Endothelial cell of umbilical vein (primary cell): ENCODE measurements at regions not wholly inside any gene's neighbourhood (a gene's known extent, or its start where the extent isn't known, plus 50 kb on each side); places are given as distances from the start of the nearest gene placed in this dataset.
"Not testable (repeated sequence)": the region's sequence is repeated elsewhere in the genome, so short reads cannot be mapped to it uniquely, and the experiment has no call there.

Source experiments
- BruUV-seq: library from RNA; stranded (reverse); fragments of 400-500 nt; replicated peaks from 2 replicates; lab custom pipeline; 2021; lab: Mats Ljungman, UMichigan
- CTCF ChIA-PET: fragments of 300-600, 350-600 bp; sonication (Branson Sonifier 250); formaldehyde crosslinking; loops from one replicate; lab custom pipeline; 2021; ENCODE audit warnings: antibody characterized with exemption, inconsistent platforms; lab: Charles Lee
- POLR2A ChIA-PET: fragments of 300-600, 350-600 bp; sonication (Branson Sonifier 250); formaldehyde crosslinking; loops from one replicate; lab custom pipeline; 2021; ENCODE audit warnings: antibody characterized with exemption, inconsistent platforms; lab: Charles Lee
- DNase-seq: peaks from one replicate; pipeline ENCODE4 v3.0.0-alpha.2; 2011; ENCODE audit warnings: low read depth, low spot score
- FAIRE-seq: peaks from 2 replicates; lab custom pipeline; 2011; peaks lifted over from hg19 to GRCh38; lab: Jason Lieb, UNC
- H2AFZ ChIP-seq: 2 replicates; pipeline ENCODE4 v1.6.0; 2012; ENCODE audit warnings: low read depth, low read length, control low read depth, inconsistent platforms
- H3K27ac ChIP-seq: 2 replicates; pipeline ENCODE4 v1.5.1; 2011; ENCODE audit warnings: low read depth, mild to moderate bottlenecking, control low read depth, low read length, moderate library complexity; ENCODE audit not compliant: insufficient read depth
- H3K27me3 ChIP-seq, 2 experiments: 2 replicates each; pipeline versions ENCODE4 v1.6.0 to v1.6.1; 2011; ENCODE audit warnings: low read length in 2 of 2, mixed read lengths in 1 of 2; ENCODE audit not compliant: control insufficient read depth in 2 of 2, insufficient read depth in 2 of 2
- H3K36me3 ChIP-seq, 2 experiments: 2 replicates in 1 of 2; 3 replicates in 1 of 2; pipeline ENCODE4 v1.5.1; 2011; ENCODE audit warnings: low read length in 2 of 2, mild to moderate bottlenecking in 1 of 2, moderate library complexity in 1 of 2; ENCODE audit not compliant: control insufficient read depth in 2 of 2, insufficient read depth in 2 of 2; ENCODE audit errors: extremely low read depth in 1 of 2
- H3K4me1 ChIP-seq: 3 replicates; pipeline ENCODE4 v1.5.1; 2011; ENCODE audit warnings: mild to moderate bottlenecking, low read length; ENCODE audit not compliant: control insufficient read depth, insufficient read depth; ENCODE audit errors: extremely low read depth
- H3K4me2 ChIP-seq: 2 replicates; pipeline ENCODE4 v1.6.1; 2011; ENCODE audit warnings: low read length, control low read depth, mixed read lengths; ENCODE audit not compliant: insufficient read depth
- H3K4me3 ChIP-seq, 3 experiments: fragments of 200-600 bp in 1 of 3; sonication (generic), shearing (Covaris generic) in 1 of 3; replicated peaks in 1 of 3; 2 replicates each; pipeline ENCODE4 v1.5.1; 2011 to 2016; ENCODE audit warnings: control low read depth in 3 of 3, low read length in 3 of 3, mild to moderate bottlenecking in 2 of 3, inconsistent platforms in 1 of 3, low read depth in 1 of 3, moderate library complexity in 1 of 3; ENCODE audit not compliant: insufficient read depth in 1 of 3
- H3K79me2 ChIP-seq: 2 replicates; pipeline ENCODE4 v1.6.0; 2012; ENCODE audit warnings: low read length, inconsistent platforms; ENCODE audit not compliant: control insufficient read depth, insufficient read depth
- H3K9ac ChIP-seq: replicated peaks from 2 replicates; pipeline ENCODE3; 2011; ENCODE audit warnings: low read length, control low read depth; ENCODE audit not compliant: insufficient read depth; ENCODE audit errors: extremely low read depth
- H3K9me1 ChIP-seq: replicated peaks from 3 replicates; pipeline ENCODE4 v1.6.0; 2011; ENCODE audit warnings: mild to moderate bottlenecking, low read length; ENCODE audit not compliant: control insufficient read depth, insufficient read depth; ENCODE audit errors: extremely low read depth
- H3K9me3 ChIP-seq: replicated peaks from 2 replicates; pipeline ENCODE4 v1.5.1; 2012; ENCODE audit warnings: low read length, inconsistent platforms; ENCODE audit not compliant: control insufficient read depth, insufficient read depth
- H4K20me1 ChIP-seq: replicated peaks from 2 replicates; pipeline ENCODE3; 2011; ENCODE audit warnings: mild to moderate bottlenecking, low read length; ENCODE audit not compliant: control insufficient read depth, insufficient read depth; ENCODE audit errors: extremely low read depth
- EZH2 ChIP-seq: IDR thresholded peaks from 2 replicates; pipeline ENCODE4 v1.6.1; 2012; ENCODE audit warnings: borderline replicate concordance, low read depth, mild to moderate bottlenecking, moderate library complexity, low read length, inconsistent platforms; ENCODE audit not compliant: severe bottlenecking
- FOS ChIP-seq: IDR thresholded peaks from 2 replicates; pipeline ENCODE4 v1.6.1; 2011; ENCODE audit warnings: mild to moderate bottlenecking, low read length, moderate library complexity, borderline replicate concordance; ENCODE audit not compliant: insufficient read depth
- GATA2 ChIP-seq: IDR thresholded peaks from 2 replicates; pipeline ENCODE4 v1.7.0; 2011; ENCODE audit warnings: low read depth, mild to moderate bottlenecking, moderate library complexity, mixed read lengths, low read length; ENCODE audit not compliant: insufficient read length, insufficient read depth
- JUN ChIP-seq: IDR thresholded peaks from 2 replicates; pipeline ENCODE4 v1.6.1; 2011; ENCODE audit warnings: borderline replicate concordance, low read depth; ENCODE audit not compliant: insufficient read length, insufficient read depth
- MYC ChIP-seq: IDR thresholded peaks from one replicate; pipeline ENCODE4 v1.6.1; 2011; ENCODE audit warnings: mild to moderate bottlenecking, low read depth, low read length
- POLR2A ChIP-seq: IDR thresholded peaks from 2 replicates; pipeline ENCODE4 v1.6.1; 2012; ENCODE audit warnings: low read depth, mild to moderate bottlenecking, control low read depth, low read length
- POLR2AphosphoS5 ChIP-seq: IDR thresholded peaks from 2 replicates; pipeline ENCODE4 v1.6.1; 2012; ENCODE audit warnings: low read depth, mild to moderate bottlenecking, control low read depth, low read length, moderate library complexity; ENCODE audit not compliant: insufficient read depth
- dilution Hi-C: fragments of 300-500 bp; cut with MboI; formaldehyde crosslinking; loops from one replicate; pipeline ENCODE4 v1.15.0; 2019; ENCODE audit warnings: low sequenced_read_pairs; ENCODE audit not compliant: extremely low pct_ligation_motif_present
- intact Hi-C: fragments of 100-400 bp; cut with micrococcal nuclease; formaldehyde crosslinking; loops from one replicate; pipeline ENCODE4 v1.10.0; 2022
- TF ChIP-seq, protein P1 (sequence below), 2 donors: IDR thresholded peaks; 1 replicate in 1 of 2; 2 replicates in 1 of 2; pipeline ENCODE4 v1.5.1; 2011; ENCODE audit warnings: low read length in 2 of 2, mild to moderate bottlenecking in 2 of 2, moderate library complexity in 2 of 2, control low read depth in 1 of 2, inconsistent platforms in 1 of 2, low read depth in 1 of 2; ENCODE audit not compliant: insufficient read depth in 1 of 2; ENCODE audit errors: extremely low read depth in 1 of 2
- TF ChIP-seq, protein P2 (sequence below): IDR thresholded peaks from 2 replicates; pipeline ENCODE4 v1.6.1; 2011; ENCODE audit not compliant: insufficient read depth, insufficient read length

DNA sequence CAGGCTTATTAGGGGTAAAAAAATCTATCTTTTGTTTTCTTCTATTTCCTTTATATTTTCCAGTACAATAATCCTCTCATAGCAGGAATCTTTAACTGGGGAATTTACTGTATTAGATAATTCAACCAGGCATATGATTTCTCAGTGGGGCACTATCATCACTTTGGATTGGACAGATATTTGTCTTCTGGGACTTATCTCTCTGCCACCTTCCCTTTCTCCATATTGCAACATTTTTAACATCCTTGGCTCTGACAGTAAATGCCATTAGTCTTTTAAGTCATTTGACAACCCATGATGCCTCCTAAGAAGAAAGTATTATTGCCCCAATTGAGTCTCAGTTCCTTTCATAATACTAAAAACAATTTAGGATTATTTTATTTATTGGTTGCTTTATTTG is 304.1 kb downstream of the FGF10 start:
- Histone ChIP-seq H3K9me3 (no peaks in the 10 kb centered on the region), H3K4me3 (no peak overlapping the region), H3K9me1 (no peaks in the 10 kb centered on the region), H3K27me3 (no peaks in the 10 kb centered on the region), H2AFZ (no peak overlapping the region), H3K4me1 (no peaks in the 10 kb centered on the region), H4K20me1 (no peaks in the 10 kb centered on the region), H3K79me2 (no peaks in the 10 kb centered on the region), H3K4me2 (no peak overlapping the region), H3K9ac (no peak overlapping the region), H3K36me3 (no peaks in the 10 kb centered on the region), H3K27ac (no peak overlapping the region)
- intact Hi-C loops (no loop called here), dilution Hi-C loops (no loop called here)
- POLR2A ChIA-PET: no interaction called here
- no peak for DNase-seq
- CTCF ChIA-PET: no interaction called here
- BruUV-seq: no TSS peak
- no peak for FAIRE-seq
- no peak for TF ChIP-seq JUN
- TF ChIP-seq, protein P1, sequence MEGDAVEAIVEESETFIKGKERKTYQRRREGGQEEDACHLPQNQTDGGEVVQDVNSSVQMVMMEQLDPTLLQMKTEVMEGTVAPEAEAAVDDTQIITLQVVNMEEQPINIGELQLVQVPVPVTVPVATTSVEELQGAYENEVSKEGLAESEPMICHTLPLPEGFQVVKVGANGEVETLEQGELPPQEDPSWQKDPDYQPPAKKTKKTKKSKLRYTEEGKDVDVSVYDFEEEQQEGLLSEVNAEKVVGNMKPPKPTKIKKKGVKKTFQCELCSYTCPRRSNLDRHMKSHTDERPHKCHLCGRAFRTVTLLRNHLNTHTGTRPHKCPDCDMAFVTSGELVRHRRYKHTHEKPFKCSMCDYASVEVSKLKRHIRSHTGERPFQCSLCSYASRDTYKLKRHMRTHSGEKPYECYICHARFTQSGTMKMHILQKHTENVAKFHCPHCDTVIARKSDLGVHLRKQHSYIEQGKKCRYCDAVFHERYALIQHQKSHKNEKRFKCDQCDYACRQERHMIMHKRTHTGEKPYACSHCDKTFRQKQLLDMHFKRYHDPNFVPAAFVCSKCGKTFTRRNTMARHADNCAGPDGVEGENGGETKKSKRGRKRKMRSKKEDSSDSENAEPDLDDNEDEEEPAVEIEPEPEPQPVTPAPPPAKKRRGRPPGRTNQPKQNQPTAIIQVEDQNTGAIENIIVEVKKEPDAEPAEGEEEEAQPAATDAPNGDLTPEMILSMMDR (IDR thresholded peaks at IDR 0.05; ENCODE audit: extremely low read depth in 1 of 2, insufficient read depth in 1 of 2, low read depth in 1 of 2, low read length in 2 of 2): no peak
- no peak for TF ChIP-seq POLR2AphosphoS5
- no peak for TF ChIP-seq FOS
- TF ChIP-seq EZH2: no peak
- TF ChIP-seq, protein P2, sequence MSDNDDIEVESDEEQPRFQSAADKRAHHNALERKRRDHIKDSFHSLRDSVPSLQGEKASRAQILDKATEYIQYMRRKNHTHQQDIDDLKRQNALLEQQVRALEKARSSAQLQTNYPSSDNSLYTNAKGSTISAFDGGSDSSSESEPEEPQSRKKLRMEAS: no peak
- TF ChIP-seq MYC: no peak
- no peak for TF ChIP-seq GATA2
- TF ChIP-seq POLR2A: no peak

DNA sequence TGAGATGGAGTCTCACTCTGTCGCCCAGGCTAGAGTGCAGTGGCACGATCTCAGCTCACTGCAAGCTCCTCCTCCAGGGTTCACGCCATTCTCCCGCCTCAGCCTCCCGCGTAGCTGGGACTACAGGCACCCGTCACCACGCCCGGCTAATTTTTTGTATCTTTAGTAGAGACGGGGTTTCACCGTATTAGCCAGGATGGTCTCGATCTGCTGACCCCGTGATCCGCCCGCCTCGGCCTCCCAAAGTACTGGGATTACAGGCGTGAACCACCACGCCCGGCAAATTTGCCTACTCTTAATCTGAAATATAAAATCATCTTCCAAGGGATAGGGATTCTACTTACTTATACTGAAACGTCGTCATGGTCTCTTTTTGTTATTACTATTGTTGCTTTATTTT is 314.7 kb downstream of the FGF10 start:
- H4K20me1 ChIP-seq, H3K27me3 ChIP-seq, dilution Hi-C loops, POLR2A ChIA-PET, H3K36me3 ChIP-seq, H3K9ac ChIP-seq, intact Hi-C loops, H3K9me3 ChIP-seq, CTCF ChIA-PET, H3K9me1 ChIP-seq, H3K4me2 ChIP-seq, H3K79me2 ChIP-seq, BruUV-seq, H3K27ac ChIP-seq, H2AFZ ChIP-seq, DNase-seq, H3K4me3 ChIP-seq, H3K4me1 ChIP-seq, FAIRE-seq: not testable (repeated sequence)
